GM19455 (cell line): ENCODE measurements at regions not wholly inside any gene's neighbourhood (a gene's known extent, or its start where the extent isn't known, plus 50 kb on each side); places are given as distances from the start of the nearest gene placed in this dataset.

ENCODE experiments used
- ATAC-seq: cut with Tn5 transposase; IDR thresholded peaks from one replicate; pipeline ENCODE4 v1.9.1; 2021; ENCODE audit not compliant: unreplicated experiment

- ATAC-seq: no peak
Measured at GRCh38 chr10:58969576-58969975, 206.9 kb upstream of the PHYHIPL start.

GRCh38 chr10:58970160-58970915 is 206.1 kb upstream of the PHYHIPL start:
- no peak for ATAC-seq

- no peak for ATAC-seq
Measured at GRCh38 chr10:58971211-58971610, 205.2 kb upstream of the PHYHIPL start.

- ATAC-seq: no peak
Measured at GRCh38 chr10:58971796-58972491, 204.5 kb upstream of the PHYHIPL start.

- ATAC-seq: no peak
Measured at GRCh38 chr10:58972576-58973234, 203.7 kb upstream of the PHYHIPL start.

- ATAC-seq: no peak
Measured at GRCh38 chr10:58973235-58973595, 203.2 kb upstream of the PHYHIPL start.

GRCh38 chr10:58976254-58976653 is 200.2 kb upstream of the PHYHIPL start:
- ATAC-seq: no peak

- no peak for ATAC-seq
Measured at GRCh38 chr10:58979711-58980110, 196.7 kb upstream of the PHYHIPL start.

GRCh38 chr10:58980826-58981415 is 195.5 kb upstream of the PHYHIPL start:
- ATAC-seq: no peak

GRCh38 chr10:58981846-58982245 is 194.6 kb upstream of the PHYHIPL start:
- no peak for ATAC-seq

- no peak for ATAC-seq
Measured at GRCh38 chr10:58982470-58983239, 193.8 kb upstream of the PHYHIPL start.

GRCh38 chr10:58985216-58985615 is 191.2 kb upstream of the PHYHIPL start:
- no peak for ATAC-seq

GRCh38 chr10:58989486-58990039 is 186.9 kb upstream of the PHYHIPL start:
- ATAC-seq: no peak

GRCh38 chr10:58990693-58991092 is 185.8 kb upstream of the PHYHIPL start:
- no peak for ATAC-seq

- no peak for ATAC-seq
Measured at GRCh38 chr10:58991856-58992255, 184.6 kb upstream of the PHYHIPL start.

- ATAC-seq: no peak
Measured at GRCh38 chr10:58992830-58993460, 183.5 kb upstream of the PHYHIPL start.

- ATAC-seq: peak; percentile 74
Measured at GRCh38 chr10:58993480-58994221, 182.8 kb upstream of the PHYHIPL start.

GRCh38 chr10:58994226-58995057 is 182.0 kb upstream of the PHYHIPL start:
- no peak for ATAC-seq
